ENCODE measurements at regions not wholly inside any gene's neighbourhood (a gene's known extent, or its start where the extent isn't known, plus 50 kb on each side); places are given as distances from the start of the nearest gene placed in this dataset.
A peak's percentile ranks its signal among the peaks of the same experiment; 100 is the strongest.

- peak; percentile 65 for DNase-seq
These were observed 263.2 kb downstream of the COX7C start for GRCh38 chr5:86880785-86881492.

- DNase-seq: no peak
These were observed 263.9 kb downstream of the COX7C start for GRCh38 chr5:86881493-86882090.

GRCh38 chr5:86884608-86885007 is 266.9 kb downstream of the COX7C start:
- DNase-seq: no peak

GRCh38 chr5:86885011-86885410 is 267.3 kb downstream of the COX7C start:
- no peak for DNase-seq

- no peak for DNase-seq
These were observed 267.9 kb downstream of the COX7C start for GRCh38 chr5:86885489-86886230.

GRCh38 chr5:86890375-86890774 is 272.6 kb downstream of the COX7C start:
- DNase-seq: no peak

- DNase-seq: no peak
These were observed 276.3 kb downstream of the COX7C start for GRCh38 chr5:86894056-86894455.

GRCh38 chr5:86896916-86897315 is 279.2 kb downstream of the COX7C start:
- DNase-seq: no peak

- peak; percentile 18 for DNase-seq
These were observed 291.9 kb downstream of the COX7C start for GRCh38 chr5:86909418-86910295.

- DNase-seq: no peak
These were observed 299.4 kb downstream of the COX7C start for GRCh38 chr5:86917117-86917579.

- DNase-seq: no peak
These were observed 300.5 kb downstream of the COX7C start for GRCh38 chr5:86918246-86918645.

GRCh38 chr5:86926033-86926432 is 308.3 kb downstream of the COX7C start:
- no peak for DNase-seq

GRCh38 chr5:86929123-86929766 is 311.5 kb downstream of the COX7C start:
- peak; percentile 3 for DNase-seq

- no peak for DNase-seq
These were observed 315.9 kb upstream of the RASA1 start for GRCh38 chr5:86951761-86952160.

- no peak for DNase-seq
These were observed 302.8 kb upstream of the RASA1 start for GRCh38 chr5:86964889-86965288.

- peak; percentile 33 for DNase-seq
These were observed 299.4 kb upstream of the RASA1 start for GRCh38 chr5:86968301-86968753.

- DNase-seq: no peak
These were observed 297.3 kb upstream of the RASA1 start for GRCh38 chr5:86970361-86970760.

GRCh38 chr5:86971034-86971571 is 296.6 kb upstream of the RASA1 start:
- no peak for DNase-seq

GRCh38 chr5:86974955-86975354 is 292.7 kb upstream of the RASA1 start:
- no peak for DNase-seq

- DNase-seq: no peak
These were observed 290.5 kb upstream of the RASA1 start for GRCh38 chr5:86977190-86977589.

- no peak for DNase-seq
These were observed 289.9 kb upstream of the RASA1 start for GRCh38 chr5:86977808-86978207.

GRCh38 chr5:86979811-86980411 is 287.8 kb upstream of the RASA1 start:
- no peak for DNase-seq

Data from NCI-H345 (cell line).